Colonic mucosa (tissue), 4 donors: ENCODE measurements at regions not wholly inside any gene's neighbourhood (a gene's known extent, or its start where the extent isn't known, plus 50 kb on each side); places are given as distances from the start of the nearest gene placed in this dataset.

Experiments used
- DNase-seq: peaks from one replicate; pipeline ENCODE4 v3.0.0-alpha.2; 2020
- H3K27ac ChIP-seq: fragments of 200-600 bp; one replicate; pipeline ENCODE4 v1.8.0; 2021
- H3K27me3 ChIP-seq: fragments of 200-600 bp; one replicate; pipeline ENCODE4 v1.8.0; 2021
- H3K36me3 ChIP-seq: fragments of 200-600 bp; one replicate; pipeline ENCODE4 v1.8.0; 2021
- H3K4me1 ChIP-seq: fragments of 200-600 bp; one replicate; pipeline ENCODE4 v1.8.0; 2021; ENCODE audit warnings: mild to moderate bottlenecking
- H3K4me3 ChIP-seq: fragments of 200-600 bp; one replicate; pipeline ENCODE4 v1.8.0; 2021
- H3K9ac ChIP-seq, 2 donors: one replicate each; pipeline ENCODE4 v1.7.0; 2013; ENCODE audit warnings: control low read depth in 2 of 2, low read depth in 2 of 2, low read length in 2 of 2
- H3K9me3 ChIP-seq: fragments of 200-600 bp; one replicate; pipeline ENCODE4 v1.8.0; 2021
- intact Hi-C: fragments of 100-400 bp; cut with DNase I; formaldehyde crosslinking; loops from one replicate; pipeline ENCODE4 v1.14.1; 2022
- TF ChIP-seq, protein P1 (sequence below): fragments of 200-600 bp; IDR thresholded peaks from one replicate; pipeline ENCODE4 v1.8.0; 2022; ENCODE audit warnings: antibody characterized with exemption, mild to moderate bottlenecking
- donor health status: healthy.
- donor health status: DM: no; HTN: no; CAD: no.
- donor health status: DM: no; HTN: no; CAD: no.

DNA sequence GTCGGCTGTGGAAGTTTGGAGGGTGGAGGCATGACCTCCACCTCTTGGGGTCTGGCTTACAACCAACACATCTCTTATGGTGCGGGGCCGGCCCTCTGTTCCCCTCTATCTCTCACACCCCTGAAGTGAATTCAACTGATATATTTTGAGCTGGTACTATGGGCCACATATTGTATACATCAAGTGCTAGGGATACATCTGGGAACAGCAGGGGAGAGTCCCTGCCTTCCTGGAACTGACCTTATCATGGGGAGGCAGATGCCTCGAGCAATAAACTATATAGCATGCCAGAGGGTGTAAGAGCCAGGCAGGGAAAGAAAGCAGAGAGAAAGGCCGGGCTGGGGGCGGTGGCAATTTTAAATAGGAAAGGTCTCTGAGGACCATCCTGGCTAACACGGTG, 60.4 kb upstream of the TRPM1 start:
- DNase-seq: no peak
- H3K27me3 ChIP-seq: no peaks in the 10 kb centered on the region
- no peak overlapping the region for H3K27ac ChIP-seq
- H3K4me1 ChIP-seq: no peaks in the 10 kb centered on the region
- H3K9ac ChIP-seq: no peak overlapping the region
- H3K4me3 ChIP-seq: no peak overlapping the region
- intact Hi-C loops: no loop called here
- no peaks in the 10 kb centered on the region for H3K9me3 ChIP-seq
- no peaks in the 10 kb centered on the region for H3K36me3 ChIP-seq
- TF ChIP-seq, protein P1, sequence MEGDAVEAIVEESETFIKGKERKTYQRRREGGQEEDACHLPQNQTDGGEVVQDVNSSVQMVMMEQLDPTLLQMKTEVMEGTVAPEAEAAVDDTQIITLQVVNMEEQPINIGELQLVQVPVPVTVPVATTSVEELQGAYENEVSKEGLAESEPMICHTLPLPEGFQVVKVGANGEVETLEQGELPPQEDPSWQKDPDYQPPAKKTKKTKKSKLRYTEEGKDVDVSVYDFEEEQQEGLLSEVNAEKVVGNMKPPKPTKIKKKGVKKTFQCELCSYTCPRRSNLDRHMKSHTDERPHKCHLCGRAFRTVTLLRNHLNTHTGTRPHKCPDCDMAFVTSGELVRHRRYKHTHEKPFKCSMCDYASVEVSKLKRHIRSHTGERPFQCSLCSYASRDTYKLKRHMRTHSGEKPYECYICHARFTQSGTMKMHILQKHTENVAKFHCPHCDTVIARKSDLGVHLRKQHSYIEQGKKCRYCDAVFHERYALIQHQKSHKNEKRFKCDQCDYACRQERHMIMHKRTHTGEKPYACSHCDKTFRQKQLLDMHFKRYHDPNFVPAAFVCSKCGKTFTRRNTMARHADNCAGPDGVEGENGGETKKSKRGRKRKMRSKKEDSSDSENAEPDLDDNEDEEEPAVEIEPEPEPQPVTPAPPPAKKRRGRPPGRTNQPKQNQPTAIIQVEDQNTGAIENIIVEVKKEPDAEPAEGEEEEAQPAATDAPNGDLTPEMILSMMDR: no peak

DNA sequence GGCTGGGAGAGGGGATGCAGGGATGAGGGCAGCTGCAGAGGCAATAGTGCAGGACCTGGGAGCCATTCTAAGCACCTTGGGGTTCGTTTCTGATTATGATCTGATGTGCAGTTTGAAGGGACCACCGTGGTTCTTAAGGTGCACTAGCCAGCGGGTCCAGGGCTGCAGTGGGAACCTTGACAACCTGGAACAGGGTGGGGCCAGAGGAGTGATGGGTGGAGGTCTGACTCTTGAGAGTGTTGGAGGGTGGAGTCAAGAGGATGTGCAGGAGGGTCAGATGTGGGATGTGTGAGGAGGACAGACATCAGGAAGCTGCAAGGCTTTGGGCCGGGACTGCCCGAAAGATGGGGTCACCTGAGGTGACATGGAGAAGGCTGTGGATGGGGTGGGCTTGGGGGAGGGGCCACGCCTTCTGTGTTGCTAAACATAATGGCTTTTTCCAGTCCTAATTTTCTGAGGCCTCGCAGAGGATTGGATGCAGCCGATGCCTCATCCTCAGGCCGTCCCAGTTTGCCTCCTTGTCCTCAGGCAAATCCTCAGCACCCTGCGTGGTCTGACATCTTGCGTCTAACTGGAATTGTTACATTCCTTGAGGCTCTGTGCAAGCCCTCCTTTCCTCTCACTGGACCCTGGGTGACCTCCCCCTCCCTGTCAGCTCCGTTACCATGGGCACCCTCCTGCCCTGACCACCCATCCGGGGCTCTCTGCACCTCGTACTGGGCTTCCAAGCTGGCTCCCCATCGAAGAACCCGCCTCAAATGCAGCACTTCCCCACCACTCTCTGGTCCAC, 61.4 kb upstream of the TRPM1 start:
- DNase-seq: no peak
- Histone ChIP-seq H3K4me1 (no peaks in the 10 kb centered on the region), H3K36me3 (no peaks in the 10 kb centered on the region), H3K4me3 (no peak overlapping the region), H3K27ac (no peak overlapping the region), H3K27me3 (no peaks in the 10 kb centered on the region), H3K9me3 (no peaks in the 10 kb centered on the region), H3K9ac (no peak overlapping the region)
- intact Hi-C loops: no loop called here
- TF ChIP-seq, protein P1: no peak

DNA sequence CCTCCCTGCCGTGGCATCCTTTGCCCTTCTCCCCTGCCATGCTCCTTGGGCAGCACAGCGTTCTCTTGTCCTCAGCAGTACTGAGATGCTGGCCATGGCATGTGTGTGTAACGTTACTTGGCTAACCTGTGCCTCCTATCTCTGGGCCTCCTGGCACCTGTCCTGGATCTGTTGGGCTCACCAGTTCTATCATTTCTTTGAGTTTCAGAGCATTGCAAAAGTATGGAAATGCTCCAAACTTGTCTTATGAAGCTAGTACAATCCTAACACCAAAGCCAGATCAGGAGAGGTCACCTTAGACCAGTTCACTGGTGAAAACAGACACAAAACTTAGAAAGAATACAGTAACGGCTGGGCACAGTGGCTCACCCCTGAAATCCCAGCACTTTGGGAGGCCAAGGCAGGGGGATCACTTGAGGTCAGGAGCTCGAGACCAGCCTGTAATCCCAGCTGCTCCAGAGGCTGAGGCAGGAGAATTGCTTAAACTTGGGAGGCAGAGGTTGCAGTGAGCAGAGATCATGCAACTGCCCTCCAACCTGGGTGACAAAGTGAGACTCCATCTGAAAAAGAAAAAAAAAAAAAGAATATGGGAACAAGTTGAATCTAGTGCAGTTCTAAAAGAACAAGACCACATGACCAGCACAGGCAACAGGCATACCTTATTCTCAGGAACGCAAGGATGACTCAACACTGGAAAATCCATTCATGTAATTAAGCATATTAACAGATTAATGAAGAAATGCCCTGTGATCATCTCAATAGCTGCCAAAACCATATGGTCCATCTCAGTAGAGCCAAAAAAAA, 62.4 kb upstream of the TRPM1 start:
- no peak for DNase-seq
- H3K36me3 ChIP-seq: no peaks in the 10 kb centered on the region
- no peaks in the 10 kb centered on the region for H3K27me3 ChIP-seq
- H3K4me1 ChIP-seq: no peaks in the 10 kb centered on the region
- H3K9ac ChIP-seq: no peak overlapping the region
- H3K27ac ChIP-seq: no peak overlapping the region
- H3K4me3 ChIP-seq: no peak overlapping the region
- intact Hi-C loops: no loop called here
- H3K9me3 ChIP-seq: no peaks in the 10 kb centered on the region
- TF ChIP-seq, protein P1: no peak

DNA sequence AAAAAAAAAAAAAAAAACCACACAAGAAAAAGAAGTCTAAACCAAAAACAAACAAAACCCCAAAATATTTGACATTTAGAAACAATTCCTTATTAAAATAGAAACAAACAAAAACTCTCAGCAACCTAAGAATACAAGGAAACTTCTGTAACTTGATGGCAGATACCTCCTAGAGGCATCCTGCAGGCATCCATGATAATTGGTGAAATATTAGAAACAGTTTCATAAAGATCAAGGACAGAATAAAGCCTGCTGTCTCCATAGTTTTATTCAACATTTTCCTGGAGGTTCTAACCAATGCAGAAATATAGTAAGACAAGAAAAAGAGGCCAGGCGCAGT, 63.0 kb upstream of the TRPM1 start:
- TF ChIP-seq, protein P1: no peak

DNA sequence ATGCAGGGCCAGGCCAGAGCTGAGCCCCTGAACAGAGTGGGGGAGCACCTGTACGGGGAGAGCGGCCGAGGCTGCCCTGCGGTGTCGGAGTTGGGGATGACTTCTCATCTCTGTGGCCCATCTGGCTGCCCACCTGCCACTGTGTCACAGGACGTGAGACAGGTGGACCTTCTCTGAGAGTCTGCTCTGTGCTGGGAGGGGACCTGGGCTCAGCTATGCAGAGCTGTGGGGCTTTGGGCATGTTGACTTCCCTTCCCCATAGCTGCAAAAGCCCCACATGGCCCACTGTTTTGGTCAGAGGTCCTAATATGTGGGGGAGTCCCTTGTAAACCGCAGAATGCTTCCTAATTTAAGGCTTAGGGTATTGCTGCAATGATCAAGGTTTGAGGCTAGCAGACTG, 68.0 kb upstream of the TRPM1 start:
- H3K36me3 ChIP-seq: no peaks in the 10 kb centered on the region
- no peaks in the 10 kb centered on the region for H3K9me3 ChIP-seq
- no peaks in the 10 kb centered on the region for H3K4me1 ChIP-seq
- TF ChIP-seq, protein P1: no peak
- no peak for DNase-seq
- H3K27ac ChIP-seq: no peak overlapping the region
- intact Hi-C loops: no loop called here
- H3K4me3 ChIP-seq: no peak overlapping the region
- H3K27me3 ChIP-seq: no peaks in the 10 kb centered on the region
- no peak overlapping the region for H3K9ac ChIP-seq

More for the DNA sequence above, 63.0 kb upstream of the TRPM1 start:
- H3K36me3 ChIP-seq: no peaks in the 10 kb centered on the region
- H3K27me3 ChIP-seq: no peaks in the 10 kb centered on the region
- H3K9me3 ChIP-seq: no peaks in the 10 kb centered on the region
- no peak overlapping the region for H3K9ac ChIP-seq
- intact Hi-C loops: no loop called here
- DNase-seq: no peak
- H3K4me1 ChIP-seq: no peaks in the 10 kb centered on the region
- no peak overlapping the region for H3K27ac ChIP-seq
- H3K4me3 ChIP-seq: no peak overlapping the region
